Skin of body (tissue), 1 donor: ENCODE measurements at regions not wholly inside any gene's neighbourhood (a gene's known extent, or its start where the extent isn't known, plus 50 kb on each side); places are given as distances from the start of the nearest gene placed in this dataset.

Experiments
- DNase-seq: peaks from one replicate; lab custom pipeline; 2025; lab: John Stamatoyannopoulos, UW

DNA sequence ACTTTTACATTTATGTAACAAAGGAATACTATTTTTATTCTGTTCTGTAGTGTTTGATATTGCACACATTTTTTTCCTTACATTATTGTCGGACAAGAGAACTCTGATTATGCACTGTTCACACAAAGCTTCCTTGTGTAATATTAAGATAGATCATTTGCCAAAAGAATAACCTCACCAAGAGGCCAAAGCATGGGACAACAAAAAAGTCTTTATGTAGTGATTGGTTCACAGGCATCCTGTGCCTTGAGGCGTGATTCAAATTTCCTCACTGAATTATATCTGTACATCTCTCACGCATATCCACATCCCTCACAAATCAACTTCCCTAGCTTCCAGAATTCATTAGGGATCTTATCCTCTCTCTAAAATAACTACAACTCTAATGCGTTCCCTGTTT, 642.7 kb downstream of the NR4A2 start:
- DNase-seq: peak; percentile 9

GRCh38 chr2:155687181-155687580, 645.3 kb downstream of the NR4A2 start:
- DNase-seq: no peak

DNA sequence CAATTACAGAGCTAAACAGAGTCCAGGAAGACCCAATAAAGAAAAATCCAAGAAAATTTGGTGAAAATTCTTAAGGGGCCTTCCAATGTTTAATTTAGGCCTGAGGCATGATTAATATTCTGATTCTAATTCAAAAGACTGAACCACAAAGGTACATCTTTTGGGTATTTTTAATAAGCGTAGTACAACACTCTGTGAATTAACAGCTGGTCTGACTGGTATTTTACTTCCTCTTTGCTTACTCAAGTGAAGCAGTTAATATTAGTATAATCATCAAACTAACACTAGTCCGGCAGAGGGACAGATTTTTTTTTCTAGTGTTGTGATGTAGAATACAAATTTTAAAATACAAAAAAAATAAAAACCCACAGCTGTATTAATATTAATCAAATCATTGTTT, 652.9 kb downstream of the NR4A2 start:
- no peak for DNase-seq

DNA sequence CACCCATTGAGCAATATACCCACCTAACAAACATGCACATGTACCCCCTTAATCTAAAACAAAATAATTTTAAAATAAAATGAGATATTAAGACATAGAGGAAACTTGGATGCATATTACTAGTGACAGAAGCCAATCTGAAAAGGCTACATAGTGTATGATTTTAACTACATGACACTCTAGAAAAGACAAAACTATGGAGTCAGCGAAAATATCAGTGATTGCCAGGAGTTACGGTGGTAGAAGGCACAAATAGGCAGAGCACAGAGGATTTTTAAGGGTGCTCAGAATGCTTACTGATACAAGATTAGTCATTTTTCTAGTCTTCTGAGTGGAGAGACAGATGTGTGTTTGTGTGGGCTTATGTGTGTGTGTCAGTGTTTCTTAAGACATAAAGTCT, 656.6 kb downstream of the NR4A2 start:
- no peak for DNase-seq

GRCh38 chr2:155665704-155666103, 666.8 kb downstream of the NR4A2 start:
- DNase-seq: no peak

GRCh38 chr2:155663265-155663664, 669.3 kb downstream of the NR4A2 start:
- DNase-seq: no peak

- no peak for DNase-seq
Observed at GRCh38 chr2:155662224-155662623, 670.3 kb downstream of the NR4A2 start.

- DNase-seq: no peak
Observed at GRCh38 chr2:155653176-155653575, 679.3 kb downstream of the NR4A2 start.

- peak; percentile 3 for DNase-seq
Observed at GRCh38 chr2:155651851-155652250, 680.7 kb downstream of the NR4A2 start.

DNA sequence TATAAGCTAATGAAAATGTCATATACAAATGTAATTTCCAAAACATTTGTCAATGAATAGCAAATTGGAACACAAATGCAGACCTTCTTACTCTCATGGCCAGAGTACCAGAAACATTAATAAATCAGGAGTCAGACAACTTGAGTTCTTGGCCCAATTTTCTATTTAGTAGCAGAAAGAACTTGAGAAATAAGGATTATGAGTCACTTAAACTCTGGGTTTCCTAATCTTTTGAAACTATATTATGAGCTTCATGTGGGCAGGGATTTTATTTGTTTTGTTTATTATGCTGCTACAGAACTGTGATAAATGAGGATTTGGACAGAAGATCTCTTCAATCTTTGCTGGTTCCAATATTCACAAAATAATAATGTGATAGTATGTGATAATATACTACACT, 686.7 kb downstream of the NR4A2 start:
- no peak for DNase-seq

DNA sequence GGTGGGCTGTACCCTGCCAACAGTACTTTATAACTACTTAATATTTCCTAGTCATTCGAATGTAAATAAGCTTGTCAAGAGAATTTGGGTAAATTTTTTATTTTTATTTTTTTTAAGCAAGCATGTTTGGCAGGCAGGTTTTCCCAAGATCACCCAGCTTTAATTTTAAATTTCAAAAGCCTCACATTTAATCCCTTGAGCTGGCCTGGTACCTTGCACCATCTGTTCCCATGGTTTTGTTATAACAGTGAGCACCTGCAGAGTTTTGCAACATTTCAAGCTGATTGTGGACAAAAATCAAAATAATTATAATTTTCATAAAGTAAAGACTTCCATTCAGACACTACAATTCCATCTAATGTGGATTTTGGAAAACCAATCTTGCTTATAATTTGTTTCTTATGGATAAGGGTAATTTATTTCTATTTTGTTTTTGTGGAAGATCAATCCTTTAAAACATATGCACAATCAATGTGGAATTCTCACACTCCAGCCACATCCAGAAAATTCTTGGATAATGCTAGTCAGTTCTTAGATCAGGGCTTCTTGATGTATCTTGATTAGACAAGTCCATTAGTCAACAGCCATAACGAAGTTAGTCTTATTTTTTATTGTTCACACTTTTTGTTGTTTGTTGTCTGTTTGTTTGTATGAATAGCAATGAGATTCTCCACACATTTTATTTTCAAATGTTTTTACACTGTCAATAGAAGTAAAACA, 689.3 kb downstream of the NR4A2 start:
- DNase-seq: no peak

DNA sequence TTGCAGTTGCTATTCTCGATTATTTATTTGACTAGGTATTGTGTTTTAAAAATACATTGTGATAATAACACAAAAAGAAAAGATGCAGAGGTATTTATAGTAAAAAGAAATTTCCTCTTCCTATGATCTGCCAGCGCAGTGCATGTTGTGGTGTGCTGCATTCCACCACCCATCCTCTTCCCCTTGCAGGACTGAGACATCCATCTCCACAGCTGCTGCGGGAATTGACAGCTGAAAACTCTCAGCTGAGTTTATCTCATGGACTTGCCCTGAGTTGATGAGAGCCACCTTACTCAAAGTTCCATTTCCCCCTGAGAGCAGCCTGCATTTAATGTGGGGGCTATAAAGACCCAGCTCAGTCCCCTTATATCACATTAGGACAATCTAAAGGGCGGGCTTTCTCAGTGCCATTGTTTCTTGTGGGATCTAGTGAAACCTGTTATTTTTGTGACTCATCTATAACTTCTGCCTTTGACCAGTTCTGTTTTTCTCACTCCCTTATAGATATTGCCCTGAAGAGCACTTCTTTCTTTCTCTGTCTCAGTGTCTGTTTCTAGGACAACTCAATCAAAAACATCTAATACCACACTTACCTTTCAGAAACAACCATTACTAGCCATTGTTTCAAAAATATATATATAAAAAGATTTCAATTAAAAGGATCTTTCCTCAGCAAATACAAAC, 698.5 kb downstream of the NR4A2 start:
- no peak for DNase-seq

DNA sequence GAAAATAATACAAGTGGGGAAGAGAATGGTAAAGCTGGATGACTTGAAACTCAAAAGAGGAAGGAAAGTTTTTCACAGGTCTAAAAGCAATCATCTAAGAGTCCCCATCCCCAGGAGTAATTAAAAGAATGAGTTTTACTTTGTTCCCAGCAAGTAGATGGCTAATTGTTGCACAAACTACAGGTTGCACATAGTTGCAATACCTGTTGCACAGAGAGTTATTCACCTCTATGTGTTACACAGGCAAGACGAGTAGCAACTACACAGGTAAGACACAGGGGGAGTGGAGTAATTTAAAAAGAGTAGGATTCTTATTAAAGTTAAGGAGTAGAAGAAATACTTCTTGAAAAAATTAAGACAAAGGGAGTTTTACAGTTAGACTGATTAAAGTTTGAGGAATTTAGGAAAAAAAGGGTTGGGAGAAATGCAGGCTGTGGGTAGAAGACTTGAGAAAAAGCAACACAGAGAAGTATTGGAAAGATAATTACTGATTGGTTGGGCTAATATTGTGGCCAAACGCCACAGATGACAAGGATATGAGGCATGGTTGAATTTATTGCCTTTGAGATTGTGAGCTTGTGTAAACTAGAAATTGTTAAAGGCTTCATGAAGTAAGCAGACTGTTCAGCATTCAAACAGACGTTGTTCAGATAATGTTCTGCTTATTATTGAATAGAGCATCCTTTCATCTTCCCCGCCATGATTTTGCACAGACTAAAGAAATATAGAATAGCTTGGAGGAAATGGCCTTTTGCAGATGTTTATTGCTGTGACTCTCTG, 699.3 kb downstream of the NR4A2 start:
- DNase-seq: no peak

GRCh38 chr2:155630760-155631159, 701.8 kb downstream of the NR4A2 start:
- no peak for DNase-seq

DNA sequence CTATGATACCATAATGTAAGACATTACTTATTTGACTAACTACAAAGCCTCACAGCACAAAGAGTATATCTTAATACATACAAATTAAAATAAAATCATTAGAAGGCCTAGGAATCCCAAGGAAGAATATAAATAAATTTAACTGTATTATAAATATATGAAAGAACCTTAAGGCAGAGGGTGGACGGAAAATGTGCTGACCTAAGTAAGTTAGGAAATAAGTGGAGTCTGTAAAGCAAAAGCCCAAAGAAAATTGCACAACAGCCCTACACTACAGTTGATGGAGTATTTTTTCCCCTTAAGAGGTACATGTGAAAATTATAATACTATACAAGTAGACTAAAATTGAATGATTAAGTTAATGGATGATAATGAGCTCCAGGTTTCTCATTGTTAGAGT, 710.1 kb downstream of the NR4A2 start:
- no peak for DNase-seq

DNA sequence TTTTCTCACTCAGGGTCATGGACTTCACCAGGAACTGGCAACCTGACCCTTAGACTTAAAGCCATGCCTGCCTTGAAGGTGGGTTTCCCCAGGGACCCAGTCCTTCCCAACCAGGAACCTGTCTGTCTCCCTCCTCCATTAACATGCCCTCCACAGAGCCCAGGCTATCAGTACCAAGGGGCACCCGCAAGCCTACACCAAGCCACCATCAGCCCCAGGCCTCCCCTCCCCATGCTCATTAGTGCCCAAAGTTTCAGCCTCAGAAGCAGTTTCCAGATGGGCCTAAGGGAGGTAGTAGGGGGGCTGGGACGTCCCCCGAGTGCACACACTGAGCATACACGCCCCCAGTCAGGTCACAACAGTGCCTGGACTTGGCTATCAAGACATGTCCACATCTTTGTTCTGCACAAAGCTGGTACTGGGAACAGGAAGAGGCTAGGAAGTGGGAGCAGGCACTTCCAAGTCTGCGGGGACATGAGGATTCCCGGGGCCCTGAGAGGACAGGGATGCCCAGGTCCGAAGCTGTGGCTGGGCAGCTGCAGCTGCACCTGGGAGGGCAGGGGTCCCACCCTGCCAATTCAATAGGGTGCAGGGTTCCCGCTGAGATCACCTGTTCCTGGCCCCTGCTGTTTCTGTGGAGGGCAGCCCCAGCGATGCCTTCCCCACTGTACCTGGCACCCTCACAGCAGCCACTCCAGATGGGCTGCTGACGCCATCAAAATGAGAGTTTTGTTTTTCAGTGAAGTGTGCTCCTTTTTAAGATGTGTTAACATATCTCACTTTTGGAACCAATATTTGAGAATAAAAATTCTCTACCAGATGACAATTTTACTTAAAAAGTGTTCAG, 731.4 kb downstream of the NR4A2 start:
- no peak for DNase-seq

- DNase-seq: no peak
Observed at GRCh38 chr2:155600296-155600695, 732.2 kb downstream of the NR4A2 start.

GRCh38 chr2:155599834-155600233, 732.7 kb downstream of the NR4A2 start:
- DNase-seq: no peak

GRCh38 chr2:155583674-155584195, 748.8 kb downstream of the NR4A2 start:
- DNase-seq: no peak

DNA sequence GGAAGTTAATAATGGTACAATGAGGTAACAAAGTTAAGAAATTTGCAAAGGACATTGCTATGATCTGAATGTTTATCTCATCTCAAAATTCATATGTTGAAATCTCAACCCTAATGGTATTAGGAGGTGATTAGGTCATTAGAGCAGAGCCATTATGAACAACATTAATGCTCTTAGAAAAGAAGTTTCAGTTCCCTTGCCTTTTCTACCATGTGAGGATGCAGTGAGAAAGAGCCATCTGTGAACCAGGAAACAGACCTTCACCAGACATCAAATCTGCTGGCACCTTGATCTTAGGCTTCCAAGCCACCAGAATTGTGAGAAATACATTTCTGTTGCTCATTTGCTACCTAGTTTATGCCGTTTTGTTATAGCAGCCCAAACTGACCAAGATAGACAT, 757.6 kb downstream of the NR4A2 start:
- no peak for DNase-seq

DNA sequence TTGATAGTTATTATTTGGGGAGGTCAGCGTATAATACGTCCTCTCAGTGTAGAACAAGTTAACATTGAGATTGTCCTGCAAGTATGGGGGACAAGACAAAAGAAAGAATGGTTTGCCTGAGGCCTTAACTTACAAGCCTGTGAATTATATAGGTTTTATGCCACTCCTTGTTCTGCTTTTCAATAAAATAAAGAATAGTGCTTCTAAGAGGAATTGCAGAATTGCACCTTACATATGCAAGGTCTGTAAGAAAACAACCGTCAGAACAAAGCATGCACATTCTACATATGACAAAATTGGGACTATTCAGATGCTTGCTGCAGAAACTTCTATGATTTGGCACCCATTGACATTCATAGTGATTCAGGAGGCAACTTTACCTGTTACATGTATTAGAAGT, 785.0 kb downstream of the NR4A2 start:
- DNase-seq: no peak
